ENCODE measurements at regions not wholly inside any gene's neighbourhood (a gene's known extent, or its start where the extent isn't known, plus 50 kb on each side); places are given as distances from the start of the nearest gene placed in this dataset.

DNA sequence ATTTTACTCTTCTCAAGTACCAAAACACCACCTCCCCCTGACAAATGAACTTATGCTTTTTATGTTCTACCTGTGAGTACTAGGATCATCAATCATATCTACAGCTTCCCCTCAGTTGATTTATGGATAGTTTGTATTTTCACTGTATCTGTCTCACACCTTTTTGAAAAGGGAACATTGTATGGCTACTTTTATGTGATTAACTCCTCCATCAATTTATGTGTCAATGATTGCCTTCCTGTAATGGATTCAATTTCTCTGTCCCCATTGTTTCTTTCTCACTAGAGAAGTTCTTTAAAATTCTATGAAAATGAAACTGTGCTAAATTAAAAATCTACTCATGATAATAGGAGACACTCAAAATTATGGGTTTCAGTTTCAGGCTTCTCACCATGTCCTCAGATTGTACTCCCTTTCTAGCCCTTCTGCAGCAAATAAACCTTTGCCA lies 935.0 kb downstream of the TRIB2 start:
- Histone ChIP-seq H3K18ac (ENCODE audit: extremely low read depth, low read length) (no peak overlapping the region), H2BK5ac (ENCODE audit: low read depth, low read length) (no peak overlapping the region), H4K5ac (ENCODE audit: insufficient read length, low read depth, low read length) (no peak overlapping the region), H3K27me3 (replicated peaks in 1 of 4; ENCODE audit: control insufficient read depth in 3 of 4, extremely low read depth in 1 of 4, insufficient read depth in 3 of 4, low read length in 3 of 4) (no peaks in the 10 kb centered on the region), H3K4me1 (replicated peaks in 1 of 4; ENCODE audit: control insufficient read depth in 3 of 4, insufficient read depth in 4 of 4, low read length in 3 of 4) (no peaks in the 10 kb centered on the region), H3K27ac (ENCODE audit: low read depth, low read length) (no peak overlapping the region), H3K36me3 (ENCODE audit: control insufficient read depth in 2 of 4, insufficient read depth in 4 of 4, low read length in 3 of 4) (no peaks in the 10 kb centered on the region), H3K4me3 (ENCODE audit: extremely low read depth in 1 of 4, insufficient read depth in 2 of 4, low read depth in 3 of 4, low read length in 4 of 4) (no peak overlapping the region), H3K14ac (ENCODE audit: insufficient read length) (no peak overlapping the region), H4K20me1 (replicated peaks in 1 of 2; ENCODE audit: control insufficient read depth in 1 of 2, insufficient read depth in 2 of 2, low read length in 2 of 2) (no peaks in the 10 kb centered on the region), H2BK120ac (replicated peaks; ENCODE audit: low read depth, low read length) (no peak overlapping the region), H2AK5ac (ENCODE audit: low read depth, low read length) (no peak overlapping the region), H3K4ac (replicated peaks; ENCODE audit: insufficient read length, low read depth, low read length) (no peak overlapping the region), H2BK20ac (ENCODE audit: low read length) (no peak overlapping the region), H4K91ac (replicated peaks; ENCODE audit: insufficient read length, low read length) (no peak overlapping the region), H2BK12ac (ENCODE audit: low read depth, low read length) (no peak overlapping the region), H3K56ac (replicated peaks; ENCODE audit: insufficient read length, low read depth, low read length) (no peak overlapping the region), H3K23me2 (ENCODE audit: low read depth, low read length) (no peaks in the 10 kb centered on the region), H3K4me2 (ENCODE audit: insufficient read depth in 1 of 2, low read depth in 2 of 2, low read length in 2 of 2) (no peak overlapping the region), H3K9ac (replicated peaks in 1 of 4; ENCODE audit: extremely low read depth in 1 of 4, low read depth in 3 of 4, low read length in 3 of 4) (no peak overlapping the region), H3K79me2 (ENCODE audit: control insufficient read depth in 1 of 2, insufficient read depth in 2 of 2, low read length in 2 of 2) (no peaks in the 10 kb centered on the region), H2AFZ (ENCODE audit: low read length) (no peak overlapping the region), H3K9me3 (ENCODE audit: insufficient read depth in 2 of 2, low read depth in 1 of 2, low read length in 1 of 2) (no peaks in the 10 kb centered on the region; a peak in 1 of 4 replicates), H2BK15ac (ENCODE audit: low read length) (no peak overlapping the region), H3K23ac (ENCODE audit: insufficient read length) (no peak overlapping the region), H4K8ac (ENCODE audit: extremely low read depth, insufficient read depth, low read length) (no peak overlapping the region), H3K79me1 (ENCODE audit: low read depth, low read length) (no peaks in the 10 kb centered on the region)
- ChIA-PET CTCF (ENCODE audit: partially characterized antibody) (no interaction called here), POLR2A (ENCODE audit: partially characterized antibody) (interaction anchor here (0.6 kb wide), 1 partner anchor 931 kb away, joined by 3 read pairs; no protein-coding TSS in a partner anchor)
- DNase-seq (ENCODE audit: low read depth in 1 of 2, low spot score in 2 of 2), result no peak
- no peak for FAIRE-seq
- TF ChIP-seq USF2 (IDR thresholded peaks at IDR 0.05; ENCODE audit: low read length), result no peak
- no peak for TF ChIP-seq CREB1 (IDR thresholded peaks at IDR 0.05)
- TF ChIP-seq CTBP2 (IDR thresholded peaks at IDR 0.05; ENCODE audit: borderline replicate concordance, insufficient read depth, insufficient read length, low read length), result no peak
- no peak for TF ChIP-seq CBX5 (IDR thresholded peaks at IDR 0.05; ENCODE audit: low read depth, low read length)
- no peak for TF ChIP-seq KDM4A (IDR thresholded peaks at IDR 0.05; ENCODE audit: low read depth, low read length, severe bottlenecking)
- TF ChIP-seq, protein P1, sequence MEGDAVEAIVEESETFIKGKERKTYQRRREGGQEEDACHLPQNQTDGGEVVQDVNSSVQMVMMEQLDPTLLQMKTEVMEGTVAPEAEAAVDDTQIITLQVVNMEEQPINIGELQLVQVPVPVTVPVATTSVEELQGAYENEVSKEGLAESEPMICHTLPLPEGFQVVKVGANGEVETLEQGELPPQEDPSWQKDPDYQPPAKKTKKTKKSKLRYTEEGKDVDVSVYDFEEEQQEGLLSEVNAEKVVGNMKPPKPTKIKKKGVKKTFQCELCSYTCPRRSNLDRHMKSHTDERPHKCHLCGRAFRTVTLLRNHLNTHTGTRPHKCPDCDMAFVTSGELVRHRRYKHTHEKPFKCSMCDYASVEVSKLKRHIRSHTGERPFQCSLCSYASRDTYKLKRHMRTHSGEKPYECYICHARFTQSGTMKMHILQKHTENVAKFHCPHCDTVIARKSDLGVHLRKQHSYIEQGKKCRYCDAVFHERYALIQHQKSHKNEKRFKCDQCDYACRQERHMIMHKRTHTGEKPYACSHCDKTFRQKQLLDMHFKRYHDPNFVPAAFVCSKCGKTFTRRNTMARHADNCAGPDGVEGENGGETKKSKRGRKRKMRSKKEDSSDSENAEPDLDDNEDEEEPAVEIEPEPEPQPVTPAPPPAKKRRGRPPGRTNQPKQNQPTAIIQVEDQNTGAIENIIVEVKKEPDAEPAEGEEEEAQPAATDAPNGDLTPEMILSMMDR (IDR thresholded peaks at IDR 0.05; ENCODE audit: control extremely low read depth in 1 of 3, insufficient read depth in 1 of 3, low read depth in 1 of 3, low read length in 3 of 3), result no peak
- TF ChIP-seq RNF2 (IDR thresholded peaks at IDR 0.05; ENCODE audit: borderline replicate concordance, low read depth, low read length, missing control alignments, poor library complexity, severe bottlenecking), result no peak
- TF ChIP-seq EZH2 (IDR thresholded peaks at IDR 0.05; ENCODE audit: low read depth, low read length, severe bottlenecking), result no peak
- TF ChIP-seq ASH2L (IDR thresholded peaks at IDR 0.05; ENCODE audit: low read length), result no peak
- TF ChIP-seq SIRT6 (IDR thresholded peaks at IDR 0.05; ENCODE audit: low read length), result no peak
- no peak for TF ChIP-seq TCF12 (IDR thresholded peaks at IDR 0.05; ENCODE audit: low read depth, low read length)

Measured in H1 (cell line).